NB4 (cell line): ENCODE measurements at regions not wholly inside any gene's neighbourhood (a gene's known extent, or its start where the extent isn't known, plus 50 kb on each side); places are given as distances from the start of the nearest gene placed in this dataset.

Source experiments
- MYC ChIP-seq: IDR thresholded peaks from 2 replicates; pipeline ENCODE4 v1.6.1; 2011; ENCODE audit warnings: low read depth, low read length
- POLR2A ChIP-seq: IDR thresholded peaks from 2 replicates; pipeline ENCODE4 v1.6.1; 2011; ENCODE audit warnings: mild to moderate bottlenecking; ENCODE audit not compliant: insufficient read length; ENCODE audit errors: extremely low read depth
- TF ChIP-seq, protein P1 (sequence below): IDR thresholded peaks from one replicate; pipeline ENCODE4 v1.5.1; 2012; ENCODE audit warnings: low read depth, low read length
- TF ChIP-seq, protein P2 (sequence below): IDR thresholded peaks from 2 replicates; pipeline ENCODE4 v1.6.1; 2011; ENCODE audit warnings: low read depth, low read length

DNA sequence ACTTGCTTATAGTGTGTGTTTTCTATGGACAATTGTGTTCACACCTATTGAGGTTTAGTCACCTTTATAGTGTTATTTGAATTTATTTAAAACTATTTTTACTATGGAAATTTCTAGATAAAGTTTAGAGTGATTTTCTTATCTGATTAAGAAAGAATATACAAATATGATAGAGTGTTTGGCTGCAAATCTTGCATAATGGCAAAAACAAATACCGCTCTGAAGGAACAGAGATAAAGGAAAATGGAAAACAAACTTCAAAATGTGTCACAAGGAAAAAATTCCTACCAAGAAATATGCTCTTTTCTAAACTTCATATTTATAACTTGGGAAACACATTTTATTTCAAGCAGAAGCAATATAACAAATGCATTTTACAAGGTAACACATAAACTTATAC, 423.1 kb downstream of the TOX3 start:
- TF ChIP-seq, protein P1, sequence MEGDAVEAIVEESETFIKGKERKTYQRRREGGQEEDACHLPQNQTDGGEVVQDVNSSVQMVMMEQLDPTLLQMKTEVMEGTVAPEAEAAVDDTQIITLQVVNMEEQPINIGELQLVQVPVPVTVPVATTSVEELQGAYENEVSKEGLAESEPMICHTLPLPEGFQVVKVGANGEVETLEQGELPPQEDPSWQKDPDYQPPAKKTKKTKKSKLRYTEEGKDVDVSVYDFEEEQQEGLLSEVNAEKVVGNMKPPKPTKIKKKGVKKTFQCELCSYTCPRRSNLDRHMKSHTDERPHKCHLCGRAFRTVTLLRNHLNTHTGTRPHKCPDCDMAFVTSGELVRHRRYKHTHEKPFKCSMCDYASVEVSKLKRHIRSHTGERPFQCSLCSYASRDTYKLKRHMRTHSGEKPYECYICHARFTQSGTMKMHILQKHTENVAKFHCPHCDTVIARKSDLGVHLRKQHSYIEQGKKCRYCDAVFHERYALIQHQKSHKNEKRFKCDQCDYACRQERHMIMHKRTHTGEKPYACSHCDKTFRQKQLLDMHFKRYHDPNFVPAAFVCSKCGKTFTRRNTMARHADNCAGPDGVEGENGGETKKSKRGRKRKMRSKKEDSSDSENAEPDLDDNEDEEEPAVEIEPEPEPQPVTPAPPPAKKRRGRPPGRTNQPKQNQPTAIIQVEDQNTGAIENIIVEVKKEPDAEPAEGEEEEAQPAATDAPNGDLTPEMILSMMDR, result no peak
- TF ChIP-seq, protein P2, sequence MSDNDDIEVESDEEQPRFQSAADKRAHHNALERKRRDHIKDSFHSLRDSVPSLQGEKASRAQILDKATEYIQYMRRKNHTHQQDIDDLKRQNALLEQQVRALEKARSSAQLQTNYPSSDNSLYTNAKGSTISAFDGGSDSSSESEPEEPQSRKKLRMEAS, result no peak
- TF ChIP-seq POLR2A, result no peak
- no peak for TF ChIP-seq MYC
